GM19240 (cell line): ENCODE measurements at regions not wholly inside any gene's neighbourhood (a gene's known extent, or its start where the extent isn't known, plus 50 kb on each side); places are given as distances from the start of the nearest gene placed in this dataset.
"Not testable (repeated sequence)": the region's sequence is repeated elsewhere in the genome, so short reads cannot be mapped to it uniquely, and the experiment has no call there.

Experiments used
- DNase-seq: peaks from one replicate; pipeline ENCODE4 v3.0.0; 2011; ENCODE audit warnings: low spot score; ENCODE audit not compliant: insufficient read length

- no peak for DNase-seq
These were observed 1456.4 kb downstream of the SUCLG1 start for GRCh38 chr2:83002706-83003105.

- DNase-seq, result no peak
These were observed 1460.3 kb downstream of the SUCLG1 start for GRCh38 chr2:82998781-82999180.

- DNase-seq, result no peak
These were observed 1462.9 kb downstream of the SUCLG1 start for GRCh38 chr2:82996217-82996616.

- DNase-seq, result no peak
These were observed 1464.9 kb downstream of the SUCLG1 start for GRCh38 chr2:82994151-82994550.

- DNase-seq, result no peak
These were observed 1465.5 kb downstream of the SUCLG1 start for GRCh38 chr2:82993609-82994008.

- DNase-seq, result no peak
These were observed 1466.1 kb downstream of the SUCLG1 start for GRCh38 chr2:82992968-82993367.

GRCh38 chr2:82987706-82988105 is 1471.4 kb downstream of the SUCLG1 start:
- not testable (repeated sequence) for DNase-seq

GRCh38 chr2:82986899-82987298 is 1472.2 kb downstream of the SUCLG1 start:
- DNase-seq, result no peak

GRCh38 chr2:82985572-82986197 is 1473.4 kb downstream of the SUCLG1 start:
- no peak for DNase-seq

- DNase-seq, result no peak
These were observed 1490.7 kb downstream of the SUCLG1 start for GRCh38 chr2:82968358-82968757.

GRCh38 chr2:82964341-82964740 is 1494.7 kb downstream of the SUCLG1 start:
- DNase-seq, result no peak

- no peak for DNase-seq
These were observed 1499.4 kb downstream of the SUCLG1 start for GRCh38 chr2:82959727-82960126.

GRCh38 chr2:82954868-82955267 is 1504.2 kb downstream of the SUCLG1 start:
- DNase-seq, result no peak

- DNase-seq, result no peak
These were observed 1519.9 kb downstream of the SUCLG1 start for GRCh38 chr2:82939211-82939610.

- not testable (repeated sequence) for DNase-seq
These were observed 1520.7 kb downstream of the SUCLG1 start for GRCh38 chr2:82938321-82938845.

GRCh38 chr2:82913566-82913965 is 1545.5 kb downstream of the SUCLG1 start:
- DNase-seq, result no peak

GRCh38 chr2:82896117-82896516 is 1563.0 kb downstream of the SUCLG1 start:
- DNase-seq, result no peak

- no peak for DNase-seq
These were observed 1565.9 kb downstream of the SUCLG1 start for GRCh38 chr2:82893190-82893589.

- no peak for DNase-seq
These were observed 1579.3 kb downstream of the SUCLG1 start for GRCh38 chr2:82879803-82880202.

GRCh38 chr2:82875858-82876257 is 1583.2 kb downstream of the SUCLG1 start:
- no peak for DNase-seq

GRCh38 chr2:82857967-82858366 is 1601.1 kb downstream of the SUCLG1 start:
- DNase-seq, result no peak

GRCh38 chr2:82853299-82853698 is 1605.8 kb downstream of the SUCLG1 start:
- DNase-seq, result no peak

- DNase-seq, result no peak
These were observed 1606.3 kb downstream of the SUCLG1 start for GRCh38 chr2:82852787-82853186.

- DNase-seq, result no peak
These were observed 1610.8 kb downstream of the SUCLG1 start for GRCh38 chr2:82848285-82848684.
